Inflammatory macrophage treated with lipopolysaccharide for 4 hours (primary cell): ENCODE measurements at regions not wholly inside any gene's neighbourhood (a gene's known extent, or its start where the extent isn't known, plus 50 kb on each side); places are given as distances from the start of the nearest gene placed in this dataset.
"Not testable (repeated sequence)": the region's sequence is repeated elsewhere in the genome, so short reads cannot be mapped to it uniquely, and the experiment has no call there.

Experiments used
- DNase-seq: peaks from one replicate; pipeline ENCODE4 v3.0.0-alpha.2; 2020

GRCh38 chr7:17558558-17559332 lies 260.3 kb downstream of the AHR start:
- DNase-seq, result no peak

GRCh38 chr7:17559388-17559787 lies 260.9 kb downstream of the AHR start:
- DNase-seq, result no peak

- no peak for DNase-seq
Measured at GRCh38 chr7:17560516-17560915, 262.1 kb downstream of the AHR start.

- no peak for DNase-seq
Measured at GRCh38 chr7:17560966-17561365, 262.5 kb downstream of the AHR start.

GRCh38 chr7:17564678-17565212 lies 266.3 kb downstream of the AHR start:
- DNase-seq, result peak; percentile 38

GRCh38 chr7:17580141-17580540 lies 281.7 kb downstream of the AHR start:
- DNase-seq, result peak; percentile 7

GRCh38 chr7:17580856-17581255 lies 282.4 kb downstream of the AHR start:
- DNase-seq, result no peak

- no peak for DNase-seq
Measured at GRCh38 chr7:17581301-17581700, 282.8 kb downstream of the AHR start.

- DNase-seq, result not testable (repeated sequence)
Measured at GRCh38 chr7:17582696-17583095, 284.2 kb downstream of the AHR start.

- DNase-seq, result no peak
Measured at GRCh38 chr7:17583786-17584185, 285.3 kb downstream of the AHR start.

GRCh38 chr7:17584822-17585221 lies 286.4 kb downstream of the AHR start:
- no peak for DNase-seq

GRCh38 chr7:17586711-17587110 lies 288.3 kb downstream of the AHR start:
- no peak for DNase-seq

- DNase-seq, result no peak
Measured at GRCh38 chr7:17588730-17589129, 290.3 kb downstream of the AHR start.

- DNase-seq, result no peak
Measured at GRCh38 chr7:17589671-17590070, 291.2 kb downstream of the AHR start.

- no peak for DNase-seq
Measured at GRCh38 chr7:17590221-17590620, 291.8 kb downstream of the AHR start.

- DNase-seq, result no peak
Measured at GRCh38 chr7:17593819-17594419, 295.5 kb downstream of the AHR start.

- DNase-seq, result no peak
Measured at GRCh38 chr7:17595546-17595945, 297.1 kb downstream of the AHR start.

- no peak for DNase-seq
Measured at GRCh38 chr7:17598305-17598704, 299.9 kb downstream of the AHR start.

GRCh38 chr7:17598846-17599245 lies 300.4 kb downstream of the AHR start:
- DNase-seq, result no peak

- no peak for DNase-seq
Measured at GRCh38 chr7:17599733-17600339, 301.4 kb downstream of the AHR start.

GRCh38 chr7:17600340-17600752 lies 301.9 kb downstream of the AHR start:
- DNase-seq, result peak; percentile 14

- no peak for DNase-seq
Measured at GRCh38 chr7:17601921-17602320, 303.5 kb downstream of the AHR start.

GRCh38 chr7:17608114-17608833 lies 309.8 kb downstream of the AHR start:
- DNase-seq, result peak; percentile 66
